Ovary (tissue), 3 donors: ENCODE measurements at regions not wholly inside any gene's neighbourhood (a gene's known extent, or its start where the extent isn't known, plus 50 kb on each side); places are given as distances from the start of the nearest gene placed in this dataset.
"Not testable (repeated sequence)": the region's sequence is repeated elsewhere in the genome, so short reads cannot be mapped to it uniquely, and the experiment has no call there.

Experiments used
- EP300 ChIP-seq: sonication (generic); formaldehyde crosslinking; IDR thresholded peaks from one replicate; pipeline ENCODE4 v1.6.1; 2017; ENCODE audit warnings: antibody characterized with exemption
- POLR2A ChIP-seq: fragments of 450-650 bp; IDR thresholded peaks from one replicate; pipeline ENCODE4 v1.6.1; 2017; ENCODE audit warnings: antibody characterized with exemption, mild to moderate bottlenecking, moderate library complexity
- TF ChIP-seq, protein P1 (sequence below), 3 donors: fragments of 450-650 bp in 2 of 3; fragments of 200-600 bp in 1 of 3; IDR thresholded peaks; one replicate each; pipeline versions ENCODE4 v1.5.1 to v1.8.0; 2016 to 2022; ENCODE audit warnings: antibody characterized with exemption in 3 of 3, mild to moderate bottlenecking in 1 of 3
- donor health status: DM: no; HTN: no; CAD: no.

DNA sequence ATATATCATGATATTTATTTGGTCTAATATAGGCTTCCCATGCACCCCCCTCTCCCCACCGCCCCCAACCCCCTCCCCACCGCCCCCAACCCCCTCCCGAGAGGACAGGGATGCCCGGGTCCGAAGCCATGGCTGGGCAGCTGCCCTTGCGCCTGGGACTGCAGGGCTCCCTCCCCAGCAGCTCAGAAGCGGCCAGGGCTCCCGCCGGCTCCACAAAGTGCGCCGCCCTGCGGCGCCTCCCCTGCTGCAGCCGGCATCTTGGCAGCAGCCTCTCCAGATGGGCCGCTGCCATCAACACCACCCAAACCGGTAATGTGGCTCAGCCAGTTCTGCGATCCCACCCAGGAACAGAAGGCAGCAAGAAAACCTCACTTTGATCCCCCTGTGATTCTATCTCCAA lies 389.4 kb downstream of the SPATA31A1 start:
- not testable (repeated sequence) for TF ChIP-seq POLR2A, EP300
- TF ChIP-seq, protein P1, sequence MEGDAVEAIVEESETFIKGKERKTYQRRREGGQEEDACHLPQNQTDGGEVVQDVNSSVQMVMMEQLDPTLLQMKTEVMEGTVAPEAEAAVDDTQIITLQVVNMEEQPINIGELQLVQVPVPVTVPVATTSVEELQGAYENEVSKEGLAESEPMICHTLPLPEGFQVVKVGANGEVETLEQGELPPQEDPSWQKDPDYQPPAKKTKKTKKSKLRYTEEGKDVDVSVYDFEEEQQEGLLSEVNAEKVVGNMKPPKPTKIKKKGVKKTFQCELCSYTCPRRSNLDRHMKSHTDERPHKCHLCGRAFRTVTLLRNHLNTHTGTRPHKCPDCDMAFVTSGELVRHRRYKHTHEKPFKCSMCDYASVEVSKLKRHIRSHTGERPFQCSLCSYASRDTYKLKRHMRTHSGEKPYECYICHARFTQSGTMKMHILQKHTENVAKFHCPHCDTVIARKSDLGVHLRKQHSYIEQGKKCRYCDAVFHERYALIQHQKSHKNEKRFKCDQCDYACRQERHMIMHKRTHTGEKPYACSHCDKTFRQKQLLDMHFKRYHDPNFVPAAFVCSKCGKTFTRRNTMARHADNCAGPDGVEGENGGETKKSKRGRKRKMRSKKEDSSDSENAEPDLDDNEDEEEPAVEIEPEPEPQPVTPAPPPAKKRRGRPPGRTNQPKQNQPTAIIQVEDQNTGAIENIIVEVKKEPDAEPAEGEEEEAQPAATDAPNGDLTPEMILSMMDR (IDR thresholded peaks at IDR 0.05), result not testable (repeated sequence)
